ENCODE measurements at regions not wholly inside any gene's neighbourhood (a gene's known extent, or its start where the extent isn't known, plus 50 kb on each side); places are given as distances from the start of the nearest gene placed in this dataset.

DNA sequence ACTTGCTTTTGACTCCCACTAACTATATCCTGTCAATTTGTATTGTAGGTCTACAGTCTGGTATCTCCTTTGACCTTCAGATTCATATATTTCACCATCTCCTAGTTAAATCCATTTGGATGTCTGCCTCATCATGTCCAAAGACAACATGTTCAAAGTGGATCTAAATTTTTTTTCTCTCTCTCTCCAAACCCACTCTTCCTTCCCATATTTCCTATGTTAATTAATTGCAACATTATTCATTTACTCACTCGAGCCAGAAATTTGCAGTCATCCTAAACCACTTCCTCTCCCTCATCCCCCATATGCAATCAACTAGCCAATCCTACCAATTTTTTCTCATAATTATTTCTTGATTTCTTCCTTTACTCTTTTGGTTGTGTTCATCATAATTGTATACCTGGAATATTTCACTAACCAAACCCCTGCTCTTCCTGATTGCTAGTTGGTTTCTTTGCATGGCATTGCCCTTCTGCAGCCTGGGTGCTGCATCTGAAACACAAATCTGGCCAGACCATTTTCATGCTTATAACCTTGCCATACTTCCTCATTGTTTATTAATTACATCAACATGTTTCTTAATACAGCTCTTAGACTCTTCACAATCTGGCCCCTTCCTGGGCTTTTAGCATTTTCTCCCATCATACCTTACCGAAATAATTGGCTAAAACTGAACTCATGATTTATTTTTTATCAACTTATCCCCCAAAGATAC, 442.2 kb downstream of the ADAMTS20 start:
- Histone ChIP-seq H3K9me2 (ENCODE audit: insufficient read depth, low read length) (no peaks in the 10 kb centered on the region), H3K9me3 (ENCODE audit: low read length) (no peaks in the 10 kb centered on the region), H3K27me3 (ENCODE audit: insufficient read depth, low read depth, low read length) (no peaks in the 10 kb centered on the region), H3K9ac (ENCODE audit: low read length) (no peak overlapping the region), H3K4me3 (ENCODE audit: low read length) (no peak overlapping the region), H4K20me1 (ENCODE audit: insufficient read depth) (no peaks in the 10 kb centered on the region), H3K79me2 (replicated peaks; ENCODE audit: insufficient read depth, low read length) (no peaks in the 10 kb centered on the region), H3K27ac (ENCODE audit: low read length) (no peak overlapping the region), H3K36me3 (ENCODE audit: insufficient read depth, low read length) (no peaks in the 10 kb centered on the region), H3K4me2 (ENCODE audit: low read length) (no peak overlapping the region), H3F3A (ENCODE audit: insufficient read depth, low read length, poor library complexity, severe bottlenecking) (no peaks in the 10 kb centered on the region), H2AFZ (ENCODE audit: low read depth, low read length) (no peak overlapping the region)
- TF ChIP-seq MXI1 (conservative IDR thresholded peaks at IDR 0.05; ENCODE audit: poor library complexity, severe bottlenecking) (no peak), TAF1 (IDR thresholded peaks at IDR 0.05; ENCODE audit: low read depth) (no peak), SMC3 (conservative IDR thresholded peaks at IDR 0.05; ENCODE audit: poor library complexity) (no peak), RAD21 (conservative IDR thresholded peaks at IDR 0.05) (no peak)
- TF ChIP-seq, protein P1, sequence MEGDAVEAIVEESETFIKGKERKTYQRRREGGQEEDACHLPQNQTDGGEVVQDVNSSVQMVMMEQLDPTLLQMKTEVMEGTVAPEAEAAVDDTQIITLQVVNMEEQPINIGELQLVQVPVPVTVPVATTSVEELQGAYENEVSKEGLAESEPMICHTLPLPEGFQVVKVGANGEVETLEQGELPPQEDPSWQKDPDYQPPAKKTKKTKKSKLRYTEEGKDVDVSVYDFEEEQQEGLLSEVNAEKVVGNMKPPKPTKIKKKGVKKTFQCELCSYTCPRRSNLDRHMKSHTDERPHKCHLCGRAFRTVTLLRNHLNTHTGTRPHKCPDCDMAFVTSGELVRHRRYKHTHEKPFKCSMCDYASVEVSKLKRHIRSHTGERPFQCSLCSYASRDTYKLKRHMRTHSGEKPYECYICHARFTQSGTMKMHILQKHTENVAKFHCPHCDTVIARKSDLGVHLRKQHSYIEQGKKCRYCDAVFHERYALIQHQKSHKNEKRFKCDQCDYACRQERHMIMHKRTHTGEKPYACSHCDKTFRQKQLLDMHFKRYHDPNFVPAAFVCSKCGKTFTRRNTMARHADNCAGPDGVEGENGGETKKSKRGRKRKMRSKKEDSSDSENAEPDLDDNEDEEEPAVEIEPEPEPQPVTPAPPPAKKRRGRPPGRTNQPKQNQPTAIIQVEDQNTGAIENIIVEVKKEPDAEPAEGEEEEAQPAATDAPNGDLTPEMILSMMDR (IDR thresholded peaks at IDR 0.05; ENCODE audit: poor library complexity, severe bottlenecking), result no peak

DNA sequence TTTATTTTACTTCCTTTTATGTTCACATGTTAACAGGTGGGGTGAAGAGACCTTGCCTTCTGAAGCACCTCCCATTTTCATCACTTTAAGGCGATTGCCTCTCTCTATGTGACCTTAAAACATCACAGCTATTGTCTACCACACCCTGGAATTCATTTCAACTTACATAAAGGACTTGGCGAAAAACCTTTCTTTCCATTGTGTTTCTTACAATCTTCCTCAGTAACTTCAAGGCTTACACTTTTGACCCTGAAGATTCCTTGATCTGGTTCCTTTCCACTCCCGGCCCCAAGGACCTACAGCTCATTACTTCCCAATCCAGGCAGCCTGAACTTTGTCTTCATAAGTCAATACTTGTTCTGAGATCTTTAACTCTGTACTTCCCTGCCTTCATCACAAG, 443.3 kb downstream of the ADAMTS20 start:
- H4K20me1 ChIP-seq (ENCODE audit: insufficient read depth), result no peaks in the 10 kb centered on the region
- TF ChIP-seq MXI1 (conservative IDR thresholded peaks at IDR 0.05; ENCODE audit: poor library complexity, severe bottlenecking) (no peak), SMC3 (conservative IDR thresholded peaks at IDR 0.05; ENCODE audit: poor library complexity) (no peak), POLR2AphosphoS5 (IDR thresholded peaks at IDR 0.05) (no peak), RAD21 (conservative IDR thresholded peaks at IDR 0.05) (no peak)
- no peak overlapping the region for H3K4me3 ChIP-seq (ENCODE audit: low read length)
- H3K27ac ChIP-seq (ENCODE audit: low read length), result no peak overlapping the region
- H3K36me3 ChIP-seq (ENCODE audit: insufficient read depth, low read length), result no peaks in the 10 kb centered on the region
- no peaks in the 10 kb centered on the region for H3K9me2 ChIP-seq (ENCODE audit: insufficient read depth, low read length)
- H2AFZ ChIP-seq (ENCODE audit: low read depth, low read length), result no peak overlapping the region
- no peaks in the 10 kb centered on the region for H3K9me3 ChIP-seq (ENCODE audit: low read length)
- no peaks in the 10 kb centered on the region for H3K27me3 ChIP-seq (ENCODE audit: insufficient read depth, low read depth, low read length)
- H3K4me2 ChIP-seq (ENCODE audit: low read length), result no peak overlapping the region
- no peaks in the 10 kb centered on the region for H3K79me2 ChIP-seq (replicated peaks; ENCODE audit: insufficient read depth, low read length)
- no peaks in the 10 kb centered on the region for H3F3A ChIP-seq (ENCODE audit: insufficient read depth, low read length, poor library complexity, severe bottlenecking)
- no peak overlapping the region for H3K9ac ChIP-seq (ENCODE audit: low read length)

DNA sequence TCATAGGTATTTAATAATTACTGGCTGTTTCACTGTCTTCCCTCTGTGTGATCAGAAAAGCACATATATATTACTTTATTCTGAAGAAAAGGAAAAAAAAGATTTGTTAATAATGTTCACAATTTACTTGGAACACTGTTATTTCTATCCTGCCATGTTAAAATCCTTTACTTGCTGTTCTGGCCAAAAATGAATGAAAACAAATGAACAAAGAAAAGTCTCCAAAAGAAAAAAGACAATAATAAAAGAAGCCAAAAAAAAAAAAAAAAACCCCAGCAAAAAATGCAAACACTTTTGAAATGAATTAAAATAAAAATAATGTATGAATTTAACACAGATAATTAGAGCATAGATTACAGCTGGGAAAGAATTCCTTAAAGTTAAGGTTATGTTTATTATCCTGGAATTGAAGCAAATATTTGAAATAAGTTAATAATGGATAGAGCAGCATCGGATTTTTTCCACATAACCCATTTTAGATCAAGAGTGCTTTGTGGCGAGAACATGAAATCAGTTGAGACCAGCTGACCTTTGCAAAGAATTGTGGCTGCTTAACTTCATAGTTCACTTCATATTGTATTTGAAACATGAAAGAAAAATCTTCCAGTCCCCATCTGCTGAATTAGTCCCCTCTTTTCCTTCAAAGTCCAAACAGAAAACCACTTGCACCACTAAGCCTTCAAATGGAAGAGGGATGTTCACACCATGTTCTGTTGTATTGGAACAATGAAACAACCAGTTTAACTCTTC, 444.8 kb downstream of the ADAMTS20 start:
- Histone ChIP-seq H3K27me3 (ENCODE audit: insufficient read depth, low read depth, low read length) (no peaks in the 10 kb centered on the region), H2AFZ (ENCODE audit: low read depth, low read length) (no peak overlapping the region), H3K36me3 (ENCODE audit: insufficient read depth, low read length) (no peaks in the 10 kb centered on the region), H3K4me2 (ENCODE audit: low read length) (no peak overlapping the region), H4K20me1 (ENCODE audit: insufficient read depth) (no peaks in the 10 kb centered on the region), H3K9me2 (ENCODE audit: insufficient read depth, low read length) (no peaks in the 10 kb centered on the region), H3K4me3 (ENCODE audit: low read length) (no peak overlapping the region), H3K79me2 (replicated peaks; ENCODE audit: insufficient read depth, low read length) (no peaks in the 10 kb centered on the region), H3K27ac (ENCODE audit: low read length) (no peak overlapping the region), H3K9me3 (ENCODE audit: low read length) (no peaks in the 10 kb centered on the region), H3F3A (ENCODE audit: insufficient read depth, low read length, poor library complexity, severe bottlenecking) (no peaks in the 10 kb centered on the region), H3K9ac (ENCODE audit: low read length) (no peak overlapping the region)
- TF ChIP-seq SMC3 (conservative IDR thresholded peaks at IDR 0.05; ENCODE audit: poor library complexity) (no peak), RAD21 (conservative IDR thresholded peaks at IDR 0.05) (no peak), EZH2 (IDR thresholded peaks at IDR 0.05; ENCODE audit: borderline replicate concordance, insufficient read depth, low read length, poor library complexity, severe bottlenecking) (no peak), POLR2AphosphoS5 (IDR thresholded peaks at IDR 0.05) (no peak), MXI1 (conservative IDR thresholded peaks at IDR 0.05; ENCODE audit: poor library complexity, severe bottlenecking) (no peak), EP300 (conservative IDR thresholded peaks at IDR 0.05; ENCODE audit: poor library complexity, severe bottlenecking) (no peak), TAF1 (IDR thresholded peaks at IDR 0.05; ENCODE audit: low read depth) (no peak)
- TF ChIP-seq, protein P1 (IDR thresholded peaks at IDR 0.05; ENCODE audit: poor library complexity, severe bottlenecking), result no peak
- TF ChIP-seq, protein P2, sequence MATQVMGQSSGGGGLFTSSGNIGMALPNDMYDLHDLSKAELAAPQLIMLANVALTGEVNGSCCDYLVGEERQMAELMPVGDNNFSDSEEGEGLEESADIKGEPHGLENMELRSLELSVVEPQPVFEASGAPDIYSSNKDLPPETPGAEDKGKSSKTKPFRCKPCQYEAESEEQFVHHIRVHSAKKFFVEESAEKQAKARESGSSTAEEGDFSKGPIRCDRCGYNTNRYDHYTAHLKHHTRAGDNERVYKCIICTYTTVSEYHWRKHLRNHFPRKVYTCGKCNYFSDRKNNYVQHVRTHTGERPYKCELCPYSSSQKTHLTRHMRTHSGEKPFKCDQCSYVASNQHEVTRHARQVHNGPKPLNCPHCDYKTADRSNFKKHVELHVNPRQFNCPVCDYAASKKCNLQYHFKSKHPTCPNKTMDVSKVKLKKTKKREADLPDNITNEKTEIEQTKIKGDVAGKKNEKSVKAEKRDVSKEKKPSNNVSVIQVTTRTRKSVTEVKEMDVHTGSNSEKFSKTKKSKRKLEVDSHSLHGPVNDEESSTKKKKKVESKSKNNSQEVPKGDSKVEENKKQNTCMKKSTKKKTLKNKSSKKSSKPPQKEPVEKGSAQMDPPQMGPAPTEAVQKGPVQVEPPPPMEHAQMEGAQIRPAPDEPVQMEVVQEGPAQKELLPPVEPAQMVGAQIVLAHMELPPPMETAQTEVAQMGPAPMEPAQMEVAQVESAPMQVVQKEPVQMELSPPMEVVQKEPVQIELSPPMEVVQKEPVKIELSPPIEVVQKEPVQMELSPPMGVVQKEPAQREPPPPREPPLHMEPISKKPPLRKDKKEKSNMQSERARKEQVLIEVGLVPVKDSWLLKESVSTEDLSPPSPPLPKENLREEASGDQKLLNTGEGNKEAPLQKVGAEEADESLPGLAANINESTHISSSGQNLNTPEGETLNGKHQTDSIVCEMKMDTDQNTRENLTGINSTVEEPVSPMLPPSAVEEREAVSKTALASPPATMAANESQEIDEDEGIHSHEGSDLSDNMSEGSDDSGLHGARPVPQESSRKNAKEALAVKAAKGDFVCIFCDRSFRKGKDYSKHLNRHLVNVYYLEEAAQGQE (IDR thresholded peaks at IDR 0.05; ENCODE audit: borderline replicate concordance), result no peak
